ENCODE measurements at regions not wholly inside any gene's neighbourhood (a gene's known extent, or its start where the extent isn't known, plus 50 kb on each side); places are given as distances from the start of the nearest gene placed in this dataset.

DNA sequence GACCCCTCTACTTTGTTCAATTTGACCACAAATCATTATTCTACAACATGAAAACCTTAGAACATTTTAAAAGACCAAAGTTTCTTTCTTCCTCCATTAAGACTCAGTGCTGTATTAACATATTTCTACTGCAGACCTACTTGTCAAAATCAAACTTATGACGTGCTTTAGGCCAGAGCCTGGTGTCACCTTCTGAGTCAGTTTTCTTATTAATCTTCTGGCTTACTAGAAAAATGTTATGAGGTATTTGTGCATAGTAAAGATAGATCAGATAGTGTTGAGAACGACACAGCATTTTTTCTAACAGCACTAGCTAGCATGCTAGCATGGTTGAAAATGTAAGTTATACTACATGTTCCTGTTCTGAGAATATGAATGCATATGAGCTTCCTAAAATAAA, 333.6 kb upstream of the FAM241A start:
- Histone ChIP-seq H3K36me3 (ENCODE audit: control insufficient read depth, insufficient read depth, low read length) (no peaks in the 10 kb centered on the region), H3K4me3 (ENCODE audit: low read length) (no peak overlapping the region), H3K27me3 (ENCODE audit: control insufficient read depth, insufficient read depth, low read length) (no peaks in the 10 kb centered on the region), H3K27ac (ENCODE audit: low read length) (no peak overlapping the region), H3K4me1 (ENCODE audit: control insufficient read depth, insufficient read depth, low read length) (no peaks in the 10 kb centered on the region), H3K9me3 (replicated peaks; ENCODE audit: control insufficient read depth, low read depth, low read length) (no peaks in the 10 kb centered on the region)
- no CpG with 5 or more reads among the region's 2 CpGs for WGBS (ENCODE audit: insufficient coverage)
- DNase-seq: no peak

DNA sequence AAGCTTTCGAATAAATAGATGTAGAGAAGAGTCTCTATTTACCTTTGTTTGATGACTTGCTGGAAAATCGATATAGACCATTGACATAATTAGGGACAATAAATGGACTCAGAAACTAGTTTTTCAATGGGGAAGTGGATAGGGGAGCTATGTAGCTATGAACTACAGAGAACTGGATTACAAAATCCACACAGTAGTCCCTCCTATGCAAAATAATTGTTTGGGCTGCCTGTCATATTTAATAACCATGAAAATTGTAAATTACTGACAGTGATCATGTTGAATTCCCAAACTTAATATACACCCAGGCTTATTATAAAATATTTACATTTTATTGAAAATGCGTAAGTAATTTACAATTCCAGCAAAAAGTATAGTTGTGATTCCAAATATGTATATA, 333.1 kb upstream of the FAM241A start:
- H3K36me3 ChIP-seq (ENCODE audit: control insufficient read depth, insufficient read depth, low read length): no peaks in the 10 kb centered on the region
- H3K27ac ChIP-seq (ENCODE audit: low read length): no peak overlapping the region
- no peaks in the 10 kb centered on the region for H3K9me3 ChIP-seq (replicated peaks; ENCODE audit: control insufficient read depth, low read depth, low read length)
- no peaks in the 10 kb centered on the region for H3K4me1 ChIP-seq (ENCODE audit: control insufficient read depth, insufficient read depth, low read length)
- WGBS (ENCODE audit: insufficient coverage): no CpG with 5 or more reads among the region's 3 CpGs
- DNase-seq: no peak
- H3K4me3 ChIP-seq (ENCODE audit: low read length): no peak overlapping the region
- H3K27me3 ChIP-seq (ENCODE audit: control insufficient read depth, insufficient read depth, low read length): no peaks in the 10 kb centered on the region

DNA sequence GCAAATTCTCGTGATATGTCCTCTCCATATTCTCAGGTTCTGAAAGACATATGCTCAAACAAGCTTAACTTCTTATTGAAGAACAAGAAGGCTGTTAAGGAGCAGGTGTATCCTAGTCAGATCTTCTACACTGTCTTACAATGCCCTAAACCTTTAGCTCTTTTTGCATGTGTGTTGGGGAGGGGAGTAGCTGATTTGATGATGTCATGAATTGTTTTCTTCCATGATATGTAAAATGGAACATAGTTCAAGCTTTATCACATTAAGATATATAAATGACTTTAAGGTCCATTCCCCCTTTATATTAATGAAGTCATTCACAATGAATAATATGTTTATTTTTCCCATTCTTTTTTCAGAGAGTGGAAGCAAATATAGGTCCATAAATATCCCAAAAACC, 332.5 kb upstream of the FAM241A start:
- Histone ChIP-seq H3K36me3 (ENCODE audit: control insufficient read depth, insufficient read depth, low read length) (no peaks in the 10 kb centered on the region), H3K27me3 (ENCODE audit: control insufficient read depth, insufficient read depth, low read length) (no peaks in the 10 kb centered on the region), H3K4me3 (ENCODE audit: low read length) (no peak overlapping the region), H3K27ac (ENCODE audit: low read length) (no peak overlapping the region), H3K9me3 (replicated peaks; ENCODE audit: control insufficient read depth, low read depth, low read length) (no peaks in the 10 kb centered on the region), H3K4me1 (ENCODE audit: control insufficient read depth, insufficient read depth, low read length) (no peaks in the 10 kb centered on the region)
- no CpG with 5 or more reads among the region's 1 CpG for whole genome bisulfite sequencing (ENCODE audit: insufficient coverage)
- DNase-seq: no peak

- no peaks in the 10 kb centered on the region for H3K27me3 ChIP-seq (ENCODE audit: control insufficient read depth, insufficient read depth, low read length)
- H3K9me3 ChIP-seq (replicated peaks; ENCODE audit: control insufficient read depth, low read depth, low read length): peaks cover 3% of the 10 kb centered on the region
- H3K4me3 ChIP-seq (ENCODE audit: low read length): no peak overlapping the region
- no peak for DNase-seq
- 78% methylated on average over 1 of the region's 3 CpGs for WGBS (ENCODE audit: insufficient coverage)
- H3K36me3 ChIP-seq (ENCODE audit: control insufficient read depth, insufficient read depth, low read length): no peaks in the 10 kb centered on the region
- no peaks in the 10 kb centered on the region for H3K4me1 ChIP-seq (ENCODE audit: control insufficient read depth, insufficient read depth, low read length)
- H3K27ac ChIP-seq (ENCODE audit: low read length): no peak overlapping the region
Measured at GRCh38 chr4:111813555-111814140, 331.6 kb upstream of the FAM241A start.

DNA sequence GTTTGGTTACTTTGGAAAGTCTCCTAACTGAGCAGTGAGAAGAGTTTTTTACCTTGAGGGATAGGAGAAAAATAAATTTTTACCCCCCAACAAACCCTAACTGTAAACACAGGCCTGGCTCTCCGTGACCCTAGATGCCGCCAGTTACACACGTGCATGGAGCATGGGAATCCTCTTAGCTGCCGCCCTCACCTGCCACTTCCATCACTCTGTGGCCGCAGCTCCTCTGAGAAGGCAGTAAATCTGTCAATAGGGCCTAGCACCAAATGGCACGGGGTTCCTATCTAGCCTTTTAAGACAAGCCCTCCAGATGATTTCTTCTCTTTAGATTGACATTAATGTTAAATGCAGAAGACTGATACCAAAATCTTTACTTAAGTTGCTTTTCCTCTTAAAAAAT, 330.3 kb upstream of the FAM241A start:
- Histone ChIP-seq H3K36me3 (ENCODE audit: control insufficient read depth, insufficient read depth, low read length) (no peaks in the 10 kb centered on the region), H3K4me3 (ENCODE audit: low read length) (no peak overlapping the region), H3K9me3 (replicated peaks; ENCODE audit: control insufficient read depth, low read depth, low read length) (peaks cover 3% of the 10 kb centered on the region), H3K4me1 (ENCODE audit: control insufficient read depth, insufficient read depth, low read length) (no peaks in the 10 kb centered on the region), H3K27ac (ENCODE audit: low read length) (no peak overlapping the region), H3K27me3 (ENCODE audit: control insufficient read depth, insufficient read depth, low read length) (no peaks in the 10 kb centered on the region)
- 49% methylated on average over 4 of the region's 6 CpGs for WGBS (ENCODE audit: insufficient coverage)
- peak; percentile 18 for DNase-seq

DNA sequence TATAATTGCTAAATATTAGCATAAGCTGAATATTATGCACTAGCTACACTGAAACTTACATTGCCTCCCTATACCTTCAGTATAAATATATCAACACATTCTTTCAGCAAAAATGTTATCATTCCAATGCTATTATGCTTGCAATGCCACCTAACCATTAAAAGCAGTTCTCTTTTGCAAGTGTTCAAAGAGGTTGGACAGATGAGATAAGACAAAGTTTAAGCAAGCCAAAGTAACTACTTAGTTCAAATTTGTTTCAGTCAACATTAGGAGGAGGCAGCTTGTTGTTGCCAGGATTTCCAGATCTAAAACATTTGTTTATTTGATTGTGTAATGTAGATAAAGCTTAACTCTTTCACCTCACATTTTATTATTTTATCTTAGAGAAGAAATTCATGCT, 323.9 kb upstream of the FAM241A start:
- H3K36me3 ChIP-seq (ENCODE audit: control insufficient read depth, insufficient read depth, low read length): no peaks in the 10 kb centered on the region
- H3K27me3 ChIP-seq (ENCODE audit: control insufficient read depth, insufficient read depth, low read length): no peaks in the 10 kb centered on the region
- H3K4me3 ChIP-seq (ENCODE audit: low read length): no peak overlapping the region
- H3K4me1 ChIP-seq (ENCODE audit: control insufficient read depth, insufficient read depth, low read length): no peaks in the 10 kb centered on the region
- DNase-seq: no peak
- H3K27ac ChIP-seq (ENCODE audit: low read length): no peak overlapping the region
- peaks cover 3% of the 10 kb centered on the region for H3K9me3 ChIP-seq (replicated peaks; ENCODE audit: control insufficient read depth, low read depth, low read length)

DNA sequence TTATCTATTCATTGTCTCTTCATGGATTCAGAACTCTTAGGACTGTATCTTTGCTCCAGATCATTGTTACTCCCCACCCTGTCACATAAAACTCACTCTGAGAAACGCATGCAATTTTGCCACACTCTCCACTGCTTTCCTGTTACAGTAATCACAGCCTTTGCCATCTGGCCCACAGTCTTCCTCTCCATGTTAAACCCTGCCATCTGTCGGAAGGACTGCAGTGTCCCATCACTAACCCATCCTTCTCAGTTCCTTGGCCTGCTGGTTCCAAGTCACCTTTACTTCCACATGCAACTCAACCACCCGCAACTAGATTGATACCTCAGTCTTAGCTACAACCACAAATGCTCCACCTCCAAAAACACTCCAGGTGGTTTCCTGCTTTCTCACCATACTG, 308.7 kb upstream of the FAM241A start:
- no peaks in the 10 kb centered on the region for H3K4me1 ChIP-seq (ENCODE audit: control insufficient read depth, insufficient read depth, low read length)
- H3K9me3 ChIP-seq (replicated peaks; ENCODE audit: control insufficient read depth, low read depth, low read length): no peaks in the 10 kb centered on the region
- no peak for DNase-seq
- no peaks in the 10 kb centered on the region for H3K27me3 ChIP-seq (ENCODE audit: control insufficient read depth, insufficient read depth, low read length)
- 75% methylated on average over 3 of the region's 3 CpGs for WGBS (ENCODE audit: insufficient coverage)
- H3K27ac ChIP-seq (ENCODE audit: low read length): no peak overlapping the region
- H3K36me3 ChIP-seq (ENCODE audit: control insufficient read depth, insufficient read depth, low read length): no peaks in the 10 kb centered on the region
- H3K4me3 ChIP-seq (ENCODE audit: low read length): no peak overlapping the region

DNA sequence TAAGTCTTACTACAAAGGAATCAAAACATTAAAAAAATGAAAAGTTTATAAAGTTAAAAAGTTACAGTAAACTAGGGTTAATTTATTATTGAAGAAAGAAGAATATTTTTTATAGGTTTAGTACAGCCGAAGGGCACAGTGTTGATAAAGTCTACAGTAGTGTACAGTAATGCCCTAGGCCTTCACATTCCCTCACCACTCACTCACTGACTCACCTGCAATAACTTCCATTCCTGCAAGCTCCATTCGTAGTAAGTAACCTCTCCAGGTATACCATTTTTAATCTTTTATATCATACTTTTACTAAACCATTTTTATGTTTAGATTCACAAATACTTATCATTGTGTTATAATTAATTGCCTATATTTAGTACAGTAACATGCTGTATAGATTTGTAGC, 307.5 kb upstream of the FAM241A start:
- H3K27me3 ChIP-seq (ENCODE audit: control insufficient read depth, insufficient read depth, low read length): no peaks in the 10 kb centered on the region
- H3K4me1 ChIP-seq (ENCODE audit: control insufficient read depth, insufficient read depth, low read length): no peaks in the 10 kb centered on the region
- no peaks in the 10 kb centered on the region for H3K9me3 ChIP-seq (replicated peaks; ENCODE audit: control insufficient read depth, low read depth, low read length)
- DNase-seq: no peak
- no CpG with 5 or more reads among the region's 2 CpGs for WGBS (ENCODE audit: insufficient coverage)
- H3K36me3 ChIP-seq (ENCODE audit: control insufficient read depth, insufficient read depth, low read length): no peaks in the 10 kb centered on the region
- H3K4me3 ChIP-seq (ENCODE audit: low read length): no peak overlapping the region
- H3K27ac ChIP-seq (ENCODE audit: low read length): no peak overlapping the region

- Histone ChIP-seq H3K36me3 (ENCODE audit: control insufficient read depth, insufficient read depth, low read length) (no peaks in the 10 kb centered on the region), H3K4me1 (ENCODE audit: control insufficient read depth, insufficient read depth, low read length) (no peaks in the 10 kb centered on the region), H3K4me3 (ENCODE audit: low read length) (no peak overlapping the region), H3K9me3 (replicated peaks; ENCODE audit: control insufficient read depth, low read depth, low read length) (no peaks in the 10 kb centered on the region), H3K27me3 (ENCODE audit: control insufficient read depth, insufficient read depth, low read length) (no peaks in the 10 kb centered on the region), H3K27ac (ENCODE audit: low read length) (no peak overlapping the region)
- WGBS (ENCODE audit: insufficient coverage): no CpG with 5 or more reads among the region's 4 CpGs
- peak; percentile 1 for DNase-seq
Measured at GRCh38 chr4:111838406-111838930, 306.8 kb upstream of the FAM241A start.

GRCh38 chr4:111839141-111839540, 306.1 kb upstream of the FAM241A start:
- no peak overlapping the region for H3K27ac ChIP-seq (ENCODE audit: low read length)
- no peaks in the 10 kb centered on the region for H3K36me3 ChIP-seq (ENCODE audit: control insufficient read depth, insufficient read depth, low read length)
- peak; percentile 11 for DNase-seq
- H3K9me3 ChIP-seq (replicated peaks; ENCODE audit: control insufficient read depth, low read depth, low read length): no peaks in the 10 kb centered on the region
- no CpG with 5 or more reads among the region's 2 CpGs for WGBS (ENCODE audit: insufficient coverage)
- no peaks in the 10 kb centered on the region for H3K4me1 ChIP-seq (ENCODE audit: control insufficient read depth, insufficient read depth, low read length)
- no peak overlapping the region for H3K4me3 ChIP-seq (ENCODE audit: low read length)
- no peaks in the 10 kb centered on the region for H3K27me3 ChIP-seq (ENCODE audit: control insufficient read depth, insufficient read depth, low read length)

GRCh38 chr4:111842336-111842735, 302.9 kb upstream of the FAM241A start:
- no peak for DNase-seq
- Histone ChIP-seq H3K4me1 (ENCODE audit: control insufficient read depth, insufficient read depth, low read length) (no peaks in the 10 kb centered on the region), H3K9me3 (replicated peaks; ENCODE audit: control insufficient read depth, low read depth, low read length) (no peaks in the 10 kb centered on the region), H3K27me3 (ENCODE audit: control insufficient read depth, insufficient read depth, low read length) (no peaks in the 10 kb centered on the region), H3K36me3 (ENCODE audit: control insufficient read depth, insufficient read depth, low read length) (no peaks in the 10 kb centered on the region), H3K4me3 (ENCODE audit: low read length) (no peak overlapping the region), H3K27ac (ENCODE audit: low read length) (no peak overlapping the region)
- WGBS (ENCODE audit: insufficient coverage): no CpG with 5 or more reads among the region's 3 CpGs
